ENCODE measurements at regions not wholly inside any gene's neighbourhood (a gene's known extent, or its start where the extent isn't known, plus 50 kb on each side); places are given as distances from the start of the nearest gene placed in this dataset.

DNA sequence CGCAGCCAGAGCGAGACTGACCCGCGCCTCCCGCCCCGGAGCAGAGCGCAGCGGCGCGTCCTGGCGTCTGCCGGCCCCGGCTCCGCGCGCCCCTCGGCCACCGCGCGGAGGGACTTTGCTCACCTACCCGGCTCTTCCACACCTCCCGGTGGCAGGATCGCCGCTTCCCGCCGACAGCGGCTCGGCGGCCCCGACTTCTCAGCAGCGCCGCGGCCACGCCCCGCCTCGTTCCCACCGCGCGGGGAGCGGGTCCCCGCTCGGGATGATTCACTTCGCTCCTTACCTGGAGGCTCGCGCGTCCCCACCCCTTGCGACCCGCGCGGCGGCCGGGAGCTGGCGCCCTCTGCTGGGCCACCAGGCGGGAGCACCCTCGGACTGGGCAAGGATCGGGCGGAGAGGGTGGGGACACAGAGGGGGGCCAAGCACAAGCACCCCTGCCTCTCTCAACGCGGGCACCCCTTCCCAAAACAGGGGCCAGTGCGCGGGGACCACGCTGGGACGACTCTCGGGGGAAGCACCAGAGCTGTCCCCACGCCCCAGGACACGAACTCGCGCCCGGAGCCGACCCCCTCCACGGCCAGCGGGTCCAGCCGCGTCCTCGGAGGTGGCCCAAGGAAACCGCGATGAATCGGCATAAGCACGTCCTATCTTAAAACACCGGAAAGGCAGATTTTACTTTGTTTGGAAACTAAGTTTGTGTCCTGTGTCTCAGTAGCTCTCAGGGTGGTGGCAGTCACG is 101.0 kb upstream of the SVIL start (continued):
- TF ChIP-seq, protein P1, sequence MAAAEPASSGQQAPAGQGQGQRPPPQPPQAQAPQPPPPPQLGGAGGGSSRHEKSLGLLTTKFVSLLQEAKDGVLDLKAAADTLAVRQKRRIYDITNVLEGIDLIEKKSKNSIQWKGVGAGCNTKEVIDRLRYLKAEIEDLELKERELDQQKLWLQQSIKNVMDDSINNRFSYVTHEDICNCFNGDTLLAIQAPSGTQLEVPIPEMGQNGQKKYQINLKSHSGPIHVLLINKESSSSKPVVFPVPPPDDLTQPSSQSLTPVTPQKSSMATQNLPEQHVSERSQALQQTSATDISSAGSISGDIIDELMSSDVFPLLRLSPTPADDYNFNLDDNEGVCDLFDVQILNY (CRISPR knock-in tag; conservative IDR thresholded peaks at IDR 0.05), result no peak
- no peak for TF ChIP-seq ZFP41 (CRISPR knock-in tag; IDR thresholded peaks at IDR 0.05; ENCODE audit: borderline replicate concordance)
- TF ChIP-seq ZBTB7B (CRISPR knock-in tag; IDR thresholded peaks at IDR 0.05), result peak; percentile 72
- peak; percentile 82; the same call in 1 of the 2 replicates for TF ChIP-seq DNMT1 (CRISPR knock-in tag; IDR thresholded peaks at IDR 0.05)
- TF ChIP-seq, protein P2, sequence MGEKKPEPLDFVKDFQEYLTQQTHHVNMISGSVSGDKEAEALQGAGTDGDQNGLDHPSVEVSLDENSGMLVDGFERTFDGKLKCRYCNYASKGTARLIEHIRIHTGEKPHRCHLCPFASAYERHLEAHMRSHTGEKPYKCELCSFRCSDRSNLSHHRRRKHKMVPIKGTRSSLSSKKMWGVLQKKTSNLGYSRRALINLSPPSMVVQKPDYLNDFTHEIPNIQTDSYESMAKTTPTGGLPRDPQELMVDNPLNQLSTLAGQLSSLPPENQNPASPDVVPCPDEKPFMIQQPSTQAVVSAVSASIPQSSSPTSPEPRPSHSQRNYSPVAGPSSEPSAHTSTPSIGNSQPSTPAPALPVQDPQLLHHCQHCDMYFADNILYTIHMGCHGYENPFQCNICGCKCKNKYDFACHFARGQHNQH (CRISPR knock-in tag; IDR thresholded peaks at IDR 0.05), result peak; percentile 45
- TF ChIP-seq, protein P3, sequence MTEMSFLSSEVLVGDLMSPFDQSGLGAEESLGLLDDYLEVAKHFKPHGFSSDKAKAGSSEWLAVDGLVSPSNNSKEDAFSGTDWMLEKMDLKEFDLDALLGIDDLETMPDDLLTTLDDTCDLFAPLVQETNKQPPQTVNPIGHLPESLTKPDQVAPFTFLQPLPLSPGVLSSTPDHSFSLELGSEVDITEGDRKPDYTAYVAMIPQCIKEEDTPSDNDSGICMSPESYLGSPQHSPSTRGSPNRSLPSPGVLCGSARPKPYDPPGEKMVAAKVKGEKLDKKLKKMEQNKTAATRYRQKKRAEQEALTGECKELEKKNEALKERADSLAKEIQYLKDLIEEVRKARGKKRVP (CRISPR knock-in tag; IDR thresholded peaks at IDR 0.05), result peak in 1 of 2 experiments; percentile 45; a peak in 1 of 4 replicates
- TF ChIP-seq, protein P4, sequence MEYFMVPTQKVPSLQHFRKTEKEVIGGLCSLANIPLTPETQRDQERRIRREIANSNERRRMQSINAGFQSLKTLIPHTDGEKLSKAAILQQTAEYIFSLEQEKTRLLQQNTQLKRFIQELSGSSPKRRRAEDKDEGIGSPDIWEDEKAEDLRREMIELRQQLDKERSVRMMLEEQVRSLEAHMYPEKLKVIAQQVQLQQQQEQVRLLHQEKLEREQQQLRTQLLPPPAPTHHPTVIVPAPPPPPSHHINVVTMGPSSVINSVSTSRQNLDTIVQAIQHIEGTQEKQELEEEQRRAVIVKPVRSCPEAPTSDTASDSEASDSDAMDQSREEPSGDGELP (IDR thresholded peaks at IDR 0.05; ENCODE audit: borderline replicate concordance, low read depth), result peak; percentile 46; the same call in 1 of the 2 replicates
- no peak for TF ChIP-seq ZNF878 (CRISPR knock-in tag; IDR thresholded peaks at IDR 0.05)
- TF ChIP-seq KLF6 (CRISPR knock-in tag; IDR thresholded peaks at IDR 0.05), result 0 out of 2 replicates have a peak, but pooled peaks have one; percentile 61
- peak; percentile 50 for TF ChIP-seq DMAP1 (CRISPR knock-in tag; IDR thresholded peaks at IDR 0.05)
- no peak for TF ChIP-seq IKZF1 (IDR thresholded peaks at IDR 0.05)
- peak; percentile 53; the same call in 1 of the 2 replicates for TF ChIP-seq POGZ (CRISPR knock-in tag; IDR thresholded peaks at IDR 0.05)
- TF ChIP-seq ZNF282 (IDR thresholded peaks at IDR 0.05; ENCODE audit: partially characterized antibody), result no peak
- TF ChIP-seq ZNF205 (CRISPR knock-in tag; IDR thresholded peaks at IDR 0.05), result peak; percentile 51; the same call in 1 of the 2 replicates
- TF ChIP-seq FOXJ3 (CRISPR knock-in tag; IDR thresholded peaks at IDR 0.05; ENCODE audit: borderline replicate concordance), result no peak
- peak; percentile 63; the same call in 1 of the 2 replicates for TF ChIP-seq HOXA3 (CRISPR knock-in tag; IDR thresholded peaks at IDR 0.05)
- peak; percentile 53 for TF ChIP-seq MYC (CRISPR knock-in tag; IDR thresholded peaks at IDR 0.05; ENCODE audit: borderline replicate concordance)
- TF ChIP-seq RFX1 (IDR thresholded peaks at IDR 0.05), result no peak
- peak; percentile 67; the same call in 1 of the 2 replicates for TF ChIP-seq CBFB (CRISPR knock-in tag; IDR thresholded peaks at IDR 0.05)
- TF ChIP-seq, protein P5, sequence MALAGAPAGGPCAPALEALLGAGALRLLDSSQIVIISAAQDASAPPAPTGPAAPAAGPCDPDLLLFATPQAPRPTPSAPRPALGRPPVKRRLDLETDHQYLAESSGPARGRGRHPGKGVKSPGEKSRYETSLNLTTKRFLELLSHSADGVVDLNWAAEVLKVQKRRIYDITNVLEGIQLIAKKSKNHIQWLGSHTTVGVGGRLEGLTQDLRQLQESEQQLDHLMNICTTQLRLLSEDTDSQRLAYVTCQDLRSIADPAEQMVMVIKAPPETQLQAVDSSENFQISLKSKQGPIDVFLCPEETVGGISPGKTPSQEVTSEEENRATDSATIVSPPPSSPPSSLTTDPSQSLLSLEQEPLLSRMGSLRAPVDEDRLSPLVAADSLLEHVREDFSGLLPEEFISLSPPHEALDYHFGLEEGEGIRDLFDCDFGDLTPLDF (CRISPR knock-in tag; IDR thresholded peaks at IDR 0.05), result peak; percentile 43; the same call in 1 of the 2 replicates
- TF ChIP-seq HNRNPLL (IDR thresholded peaks at IDR 0.05; ENCODE audit: low read depth, low read length, poor library complexity, severe bottlenecking), result peak; percentile 4
- TF ChIP-seq FIP1L1 (IDR thresholded peaks at IDR 0.05; ENCODE audit: borderline replicate concordance, insufficient read depth, low read depth, low read length), result no peak
- peak; percentile 41; the same call in 1 of the 2 replicates for TF ChIP-seq SP5 (CRISPR knock-in tag; IDR thresholded peaks at IDR 0.05; ENCODE audit: borderline replicate concordance, low read depth)
- no peak for TF ChIP-seq SP140L (CRISPR knock-in tag; IDR thresholded peaks at IDR 0.05; ENCODE audit: borderline replicate concordance)
- peak; percentile 26; the same call in 1 of the 2 replicates for TF ChIP-seq ZNF264 (CRISPR knock-in tag; IDR thresholded peaks at IDR 0.05)
- peak; percentile 32; the same call in 1 of the 2 replicates for TF ChIP-seq ZNF598 (CRISPR knock-in tag; IDR thresholded peaks at IDR 0.05; ENCODE audit: borderline replicate concordance)
